ENCODE measurements at regions not wholly inside any gene's neighbourhood (a gene's known extent, or its start where the extent isn't known, plus 50 kb on each side); places are given as distances from the start of the nearest gene placed in this dataset.

DNA sequence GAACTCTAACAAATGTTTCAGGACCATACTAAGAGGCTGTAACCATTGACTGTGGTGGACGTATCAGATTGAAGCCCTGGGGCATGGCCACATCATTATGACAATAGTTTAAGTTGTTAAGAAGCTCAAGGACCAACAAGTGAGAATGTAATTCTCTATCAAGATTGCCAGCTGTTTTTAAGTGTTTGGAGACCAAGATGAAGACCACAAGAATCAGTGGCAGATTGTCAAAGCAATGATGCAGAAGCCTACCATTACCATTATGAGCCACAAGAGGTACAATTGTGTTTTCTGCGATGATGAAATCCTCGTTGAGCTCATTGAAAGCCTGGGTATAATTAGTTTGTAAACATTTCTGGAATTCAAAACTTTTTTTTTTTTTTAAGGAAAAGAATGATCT is 261.1 kb upstream of the ZEB2 start:
- H3K27me3 Mint-ChIP-seq: no peaks in the 10 kb centered on the region
- H3K9me3 Mint-ChIP-seq (ENCODE audit: insufficient read depth): no peaks in the 10 kb centered on the region
- H3K27ac ChIP-seq (ENCODE audit: low read length in 2 of 2): no peak overlapping the region
- CTCF ChIA-PET: no interaction called here
- no peaks in the 10 kb centered on the region for H3K4me1 ChIP-seq (ENCODE audit: control insufficient read depth in 2 of 2, insufficient read depth in 2 of 2, low read length in 2 of 2)
- no peak overlapping the region for H3K4me2 ChIP-seq (replicated peaks; ENCODE audit: low read depth, low read length, poor library complexity, severe bottlenecking)
- ATAC-seq (ENCODE audit: low read depth) (no peak), DNase-seq (no peak)
- H3K27me3 ChIP-seq (replicated peaks in 1 of 4; ENCODE audit: control extremely low read depth in 1 of 4, control insufficient read depth in 3 of 4, insufficient read depth in 4 of 4, low read length in 3 of 4): no peaks in the 10 kb centered on the region
- H3K9ac ChIP-seq (ENCODE audit: low read length): no peak overlapping the region
- H3K9me3 ChIP-seq (ENCODE audit: control extremely low read depth in 1 of 3, control insufficient read depth in 2 of 3, insufficient read depth in 1 of 3, low read length in 2 of 3): no peaks in the 10 kb centered on the region
- POLR2A ChIA-PET: no interaction called here
- intact Hi-C loops (cut with micrococcal nuclease): no loop called here
- H4K20me1 ChIP-seq (ENCODE audit: control insufficient read depth, insufficient read depth, low read length, poor library complexity, severe bottlenecking): no peaks in the 10 kb centered on the region
- H3K4me3 ChIP-seq (ENCODE audit: control extremely low read depth in 1 of 5, extremely low read depth in 1 of 5, insufficient read depth in 1 of 5, low read depth in 2 of 5, low read length in 4 of 5): no peak overlapping the region
- H3K4me1 Mint-ChIP-seq: no peaks in the 10 kb centered on the region
- H3K27ac Mint-ChIP-seq: no peak overlapping the region
- TF ChIP-seq EZH2 (IDR thresholded peaks at IDR 0.05; ENCODE audit: borderline replicate concordance, insufficient read depth, low read depth, low read length, poor library complexity, severe bottlenecking) (no peak), CTCF (IDR thresholded peaks at IDR 0.05) (no peak)
- H3K4me3 Mint-ChIP-seq: no peak overlapping the region
- H3K79me2 ChIP-seq (ENCODE audit: control insufficient read depth, insufficient read depth, low read length): no peaks in the 10 kb centered on the region
- no peaks in the 10 kb centered on the region for H3K36me3 ChIP-seq (replicated peaks in 1 of 2; ENCODE audit: control extremely low read depth in 1 of 2, control insufficient read depth in 1 of 2, extremely low read depth in 1 of 2, insufficient read depth in 2 of 2, low read length in 1 of 2)
- 100% methylated on average over 1 of the region's 3 CpGs for WGBS (ENCODE audit: insufficient coverage)
- H2AFZ ChIP-seq (ENCODE audit: insufficient read depth, low read depth, low read length, poor library complexity, severe bottlenecking): no peak overlapping the region

- H3K4me1 ChIP-seq (ENCODE audit: control insufficient read depth in 2 of 2, insufficient read depth in 2 of 2, low read length in 2 of 2): no peaks in the 10 kb centered on the region
- ChIA-PET CTCF (no interaction called here), POLR2A (no interaction called here)
- no peak overlapping the region for H3K27ac Mint-ChIP-seq
- intact Hi-C loops (cut with micrococcal nuclease): no loop called here
- H3K9me3 Mint-ChIP-seq (ENCODE audit: insufficient read depth): no peaks in the 10 kb centered on the region
- H3K79me2 ChIP-seq (ENCODE audit: control insufficient read depth, insufficient read depth, low read length): no peaks in the 10 kb centered on the region
- no peak overlapping the region for H3K4me3 ChIP-seq (ENCODE audit: control extremely low read depth in 1 of 5, extremely low read depth in 1 of 5, insufficient read depth in 1 of 5, low read depth in 2 of 5, low read length in 4 of 5)
- H4K20me1 ChIP-seq (ENCODE audit: control insufficient read depth, insufficient read depth, low read length, poor library complexity, severe bottlenecking): no peaks in the 10 kb centered on the region
- no peak overlapping the region for H2AFZ ChIP-seq (ENCODE audit: insufficient read depth, low read depth, low read length, poor library complexity, severe bottlenecking)
- H3K27ac ChIP-seq (ENCODE audit: low read length in 2 of 2): no peak overlapping the region
- no peak overlapping the region for H3K4me3 Mint-ChIP-seq
- no peaks in the 10 kb centered on the region for H3K27me3 ChIP-seq (replicated peaks in 1 of 4; ENCODE audit: control extremely low read depth in 1 of 4, control insufficient read depth in 3 of 4, insufficient read depth in 4 of 4, low read length in 3 of 4)
- H3K9ac ChIP-seq (ENCODE audit: low read length): no peak overlapping the region
- H3K9me3 ChIP-seq (ENCODE audit: control extremely low read depth in 1 of 3, control insufficient read depth in 2 of 3, insufficient read depth in 1 of 3, low read length in 2 of 3): no peaks in the 10 kb centered on the region
- H3K4me2 ChIP-seq (replicated peaks; ENCODE audit: low read depth, low read length, poor library complexity, severe bottlenecking): no peak overlapping the region
- no peak for TF ChIP-seq EZH2 (IDR thresholded peaks at IDR 0.05; ENCODE audit: borderline replicate concordance, insufficient read depth, low read depth, low read length, poor library complexity, severe bottlenecking)
- H3K4me1 Mint-ChIP-seq: peaks cover 3% of the 10 kb centered on the region
- no peaks in the 10 kb centered on the region for H3K27me3 Mint-ChIP-seq
- no peaks in the 10 kb centered on the region for H3K36me3 ChIP-seq (replicated peaks in 1 of 2; ENCODE audit: control extremely low read depth in 1 of 2, control insufficient read depth in 1 of 2, extremely low read depth in 1 of 2, insufficient read depth in 2 of 2, low read length in 1 of 2)
- ATAC-seq (ENCODE audit: low read depth) (no peak), DNase-seq (no peak)
These were observed 256.8 kb upstream of the ZEB2 start for GRCh38 chr2:144776766-144777165.
